ENCODE measurements at regions not wholly inside any gene's neighbourhood (a gene's known extent, or its start where the extent isn't known, plus 50 kb on each side); places are given as distances from the start of the nearest gene placed in this dataset.

DNA sequence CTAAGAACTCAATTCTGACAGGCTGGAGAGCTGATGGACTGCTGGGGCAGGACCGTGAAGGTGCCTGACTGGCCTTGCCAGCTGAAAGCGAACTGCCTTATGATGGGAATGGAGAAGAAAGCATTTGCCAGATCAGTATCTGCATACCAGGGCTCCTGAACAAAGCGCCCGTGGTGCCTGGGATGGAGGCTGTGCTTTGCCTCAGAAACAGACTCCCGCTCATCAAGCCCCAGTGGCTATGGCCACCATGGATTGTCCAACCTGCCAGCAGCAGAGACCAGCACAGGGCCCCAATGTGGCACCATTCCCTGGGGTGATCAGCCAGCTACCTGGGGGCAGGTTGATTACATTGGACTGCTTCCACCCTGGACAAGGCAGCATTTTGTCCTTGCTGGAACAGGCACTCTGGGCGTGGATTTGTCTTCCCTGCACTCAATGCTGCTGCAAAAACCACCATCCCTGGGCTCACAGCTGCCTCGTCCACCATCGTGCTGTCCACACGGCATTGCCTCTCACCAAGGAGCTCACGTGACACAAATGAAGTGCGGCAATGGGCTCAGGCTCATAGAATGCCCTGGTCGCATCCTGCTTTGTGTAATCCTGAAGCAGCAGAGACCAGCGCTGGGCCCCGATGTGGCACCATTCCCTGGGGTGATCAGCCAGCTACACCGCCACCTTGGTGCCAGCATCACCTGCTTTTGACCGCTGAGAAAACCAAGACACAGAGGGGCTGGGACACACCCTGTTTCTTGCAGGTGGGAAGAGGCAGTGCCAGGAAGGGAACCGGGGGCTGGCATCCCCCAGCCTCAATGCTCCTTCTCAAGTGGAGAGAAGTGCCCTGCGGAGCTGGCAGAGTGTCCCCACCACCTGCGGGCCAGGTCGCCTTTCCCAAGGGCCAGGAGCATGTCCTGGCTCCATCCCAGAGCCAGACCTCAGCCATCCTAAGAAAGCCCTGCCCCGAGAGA, 1367.5 kb downstream of the BRD1 start:
- DNase-seq (ENCODE audit: low read depth, low spot score) = no peak

GRCh38 chr22:48459259-48459658, 1368.4 kb downstream of the BRD1 start:
- no peak for DNase-seq (ENCODE audit: low read depth, low spot score)

GRCh38 chr22:48456449-48456848, 1371.2 kb downstream of the BRD1 start:
- no peak for DNase-seq (ENCODE audit: low read depth, low spot score)

DNA sequence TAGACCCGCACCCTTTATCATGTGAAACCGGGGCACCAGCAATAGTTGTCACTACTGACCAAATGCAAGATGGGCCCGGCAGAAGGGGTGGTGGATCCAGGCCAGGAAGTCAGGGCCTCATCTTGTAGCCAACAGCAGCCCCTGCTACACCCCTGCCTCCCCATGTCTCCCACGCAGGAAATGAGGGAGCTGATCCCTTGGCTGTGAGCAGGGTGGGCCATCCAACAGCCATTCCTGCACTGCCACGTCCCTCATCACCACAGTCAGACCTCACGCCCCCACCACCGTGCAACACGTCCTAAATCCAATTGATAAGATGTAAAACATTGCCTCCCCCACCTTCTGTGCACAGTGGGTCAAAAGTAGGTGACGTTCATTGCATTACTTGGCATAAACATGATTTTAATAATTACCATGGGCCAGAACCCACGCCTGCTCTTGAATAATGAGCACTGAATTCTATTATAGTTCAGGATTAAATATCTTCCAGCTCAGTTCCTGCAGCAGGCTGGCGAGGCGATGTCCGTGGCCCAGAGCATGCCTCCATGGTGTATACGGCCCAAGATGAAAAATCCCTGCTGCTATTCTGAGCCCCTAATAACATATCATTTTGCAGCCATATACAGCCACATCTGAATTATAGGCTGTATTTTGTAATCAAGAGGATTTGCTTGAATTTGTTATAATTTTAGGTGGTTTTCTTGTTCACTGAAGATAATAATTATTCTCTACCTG, 1373.8 kb downstream of the BRD1 start:
- no peak for DNase-seq (ENCODE audit: low read depth, low spot score)

GRCh38 chr22:48453171-48453570, 1374.5 kb downstream of the BRD1 start:
- no peak for DNase-seq (ENCODE audit: low read depth, low spot score)

GRCh38 chr22:48452766-48453165, 1374.9 kb downstream of the BRD1 start:
- DNase-seq (ENCODE audit: low read depth, low spot score) = no peak

- no peak for DNase-seq (ENCODE audit: low read depth, low spot score)
Measured at GRCh38 chr22:48451891-48452290, 1375.8 kb downstream of the BRD1 start.

DNA sequence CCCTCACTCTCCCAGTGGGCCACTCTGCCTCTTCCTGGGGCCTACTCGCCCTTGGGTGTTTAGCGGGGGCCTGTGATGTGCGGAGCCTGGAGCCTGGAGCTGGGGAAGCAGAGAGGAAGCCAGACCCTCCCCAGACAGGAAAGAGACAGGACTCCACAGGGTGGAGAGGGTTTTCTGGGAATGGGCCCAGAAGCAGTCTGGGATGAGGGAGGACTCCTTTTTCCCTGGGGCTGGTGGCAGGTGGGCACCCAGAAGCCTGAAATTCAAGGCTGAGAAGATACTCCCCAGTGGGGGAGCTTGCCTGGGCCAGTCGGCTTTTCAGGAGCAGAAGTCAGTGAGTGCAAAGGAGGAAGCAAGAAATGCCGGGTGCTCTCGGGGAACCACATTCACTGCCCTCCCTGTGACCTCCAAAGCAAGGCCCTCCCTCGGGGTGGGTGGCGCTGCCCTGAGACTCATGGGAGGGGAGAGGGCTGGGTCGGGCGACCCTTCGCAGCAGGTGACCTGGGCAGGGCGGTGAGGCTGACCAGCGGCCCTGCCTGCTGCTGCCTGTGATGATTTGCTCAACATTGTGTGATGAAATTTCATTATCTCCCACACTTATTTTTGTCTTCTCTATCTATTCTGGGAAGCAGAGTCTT, 1377.4 kb downstream of the BRD1 start:
- DNase-seq (ENCODE audit: low read depth, low spot score) = no peak

DNA sequence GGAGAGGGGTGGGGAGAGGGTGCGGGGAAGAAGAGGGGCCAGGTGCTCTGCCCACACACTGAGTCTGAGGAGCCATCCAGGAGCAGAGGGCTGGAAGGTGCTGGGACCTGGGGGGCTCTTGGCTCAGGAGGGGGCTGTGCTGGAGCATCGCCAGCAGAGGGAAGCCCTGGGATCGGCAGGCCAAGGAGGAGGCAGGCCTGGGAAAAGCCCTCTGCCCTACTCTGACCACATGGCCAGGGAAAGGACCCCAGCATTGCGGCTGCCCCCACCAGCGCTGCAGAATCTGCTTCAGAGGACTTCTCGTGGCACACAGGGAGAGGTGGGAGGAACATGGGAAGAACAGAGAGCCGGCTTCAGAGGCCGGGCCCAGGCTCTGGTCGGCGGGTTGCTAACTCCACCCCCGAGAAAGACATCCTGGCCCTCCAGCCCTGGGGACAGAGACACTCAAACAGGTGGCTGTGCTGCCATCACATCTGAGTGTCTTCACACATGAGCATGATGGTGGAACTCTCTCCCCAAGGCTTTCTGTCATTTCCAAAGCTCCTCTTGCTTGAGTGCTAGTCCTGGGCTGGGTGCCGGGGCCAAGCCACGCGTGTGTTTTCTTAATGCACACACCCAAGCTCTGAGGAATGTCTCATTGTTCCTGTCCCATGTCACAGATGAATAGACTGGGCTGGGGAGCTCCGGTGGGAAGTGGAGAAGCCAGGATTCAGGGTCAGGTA, 1378.0 kb downstream of the BRD1 start:
- no peak for DNase-seq (ENCODE audit: low read depth, low spot score)

DNA sequence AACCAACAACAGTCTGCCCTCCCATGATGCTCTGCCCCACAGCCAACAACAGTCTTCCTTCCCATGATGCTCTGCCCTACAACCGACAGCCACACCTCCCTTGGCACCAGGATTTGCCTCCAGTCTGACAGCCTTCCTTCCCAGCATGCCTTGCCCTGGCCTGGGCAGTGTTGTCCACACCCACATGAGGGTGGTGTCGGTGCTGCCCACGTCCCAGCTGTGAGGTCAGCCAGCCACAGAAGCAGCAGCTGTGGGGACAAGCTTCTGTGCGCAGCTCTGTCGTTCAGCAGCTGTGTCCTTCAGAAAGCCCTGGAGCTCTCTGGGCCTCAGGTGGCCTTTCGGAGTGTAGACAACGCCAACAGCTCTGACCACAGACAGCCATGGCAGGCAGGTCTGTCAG, 1378.9 kb downstream of the BRD1 start:
- DNase-seq (ENCODE audit: low read depth, low spot score) = no peak

GRCh38 chr22:48445113-48445827, 1382.4 kb downstream of the BRD1 start:
- no peak for DNase-seq (ENCODE audit: low read depth, low spot score)

DNA sequence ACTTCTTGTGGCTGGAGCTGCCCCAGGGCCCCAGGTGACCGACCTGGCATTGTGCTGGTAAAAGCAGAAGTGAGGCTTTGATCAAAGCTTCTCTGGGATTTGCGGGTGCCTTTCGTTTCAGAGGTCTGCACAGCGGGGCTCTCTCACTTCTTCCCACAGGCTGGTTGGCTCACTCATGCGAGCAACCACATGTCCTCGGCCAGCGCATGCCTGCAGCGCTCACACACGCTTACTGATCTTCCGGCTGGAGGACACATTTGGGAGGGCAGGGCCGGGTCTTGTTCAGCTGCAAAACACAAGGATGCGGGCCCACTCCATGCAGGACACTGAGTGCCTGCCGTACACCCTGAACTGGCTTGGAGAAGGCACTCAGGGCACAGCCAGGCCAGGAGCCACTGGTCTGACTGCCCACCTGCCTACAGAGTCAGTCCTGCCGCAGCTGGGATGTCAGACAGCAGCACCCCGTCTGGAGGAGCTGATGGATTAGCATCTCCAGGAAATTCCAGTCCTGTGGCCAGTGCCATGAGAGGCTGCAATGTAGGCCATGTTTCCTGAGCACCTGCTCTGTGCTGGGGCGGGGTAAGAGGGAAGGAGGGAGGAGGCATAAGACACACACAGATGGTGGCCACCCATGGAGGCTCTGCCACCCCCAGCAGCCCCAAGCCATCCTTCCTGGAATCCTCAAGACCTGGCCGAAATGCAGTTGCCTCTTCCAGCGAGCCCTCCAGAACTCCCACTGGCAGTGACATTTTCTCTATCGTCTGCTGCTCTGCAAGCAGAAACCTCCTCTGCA, 1383.2 kb downstream of the BRD1 start:
- no peak for DNase-seq (ENCODE audit: low read depth, low spot score)

- no peak for DNase-seq (ENCODE audit: low read depth, low spot score)
Measured at GRCh38 chr22:48443680-48444079, 1384.0 kb downstream of the BRD1 start.

GRCh38 chr22:48442663-48443062, 1385.0 kb downstream of the BRD1 start:
- no peak for DNase-seq (ENCODE audit: low read depth, low spot score)

DNA sequence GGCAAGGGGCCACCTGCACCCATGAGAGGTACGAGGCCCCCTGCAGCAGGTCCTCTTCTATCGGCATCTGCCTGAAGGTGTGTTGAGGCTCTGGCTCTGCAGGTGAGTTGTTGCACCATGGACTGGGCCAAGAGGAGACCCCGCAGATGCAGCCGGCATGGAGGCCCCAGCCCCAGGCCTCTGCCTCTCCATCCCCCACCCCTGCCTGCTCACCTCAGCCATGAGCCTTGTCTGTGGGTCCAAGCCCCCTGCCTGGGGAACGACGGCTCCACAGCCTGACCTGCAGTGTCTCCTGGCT, 1386.2 kb downstream of the BRD1 start:
- no peak for DNase-seq (ENCODE audit: low read depth, low spot score)

DNA sequence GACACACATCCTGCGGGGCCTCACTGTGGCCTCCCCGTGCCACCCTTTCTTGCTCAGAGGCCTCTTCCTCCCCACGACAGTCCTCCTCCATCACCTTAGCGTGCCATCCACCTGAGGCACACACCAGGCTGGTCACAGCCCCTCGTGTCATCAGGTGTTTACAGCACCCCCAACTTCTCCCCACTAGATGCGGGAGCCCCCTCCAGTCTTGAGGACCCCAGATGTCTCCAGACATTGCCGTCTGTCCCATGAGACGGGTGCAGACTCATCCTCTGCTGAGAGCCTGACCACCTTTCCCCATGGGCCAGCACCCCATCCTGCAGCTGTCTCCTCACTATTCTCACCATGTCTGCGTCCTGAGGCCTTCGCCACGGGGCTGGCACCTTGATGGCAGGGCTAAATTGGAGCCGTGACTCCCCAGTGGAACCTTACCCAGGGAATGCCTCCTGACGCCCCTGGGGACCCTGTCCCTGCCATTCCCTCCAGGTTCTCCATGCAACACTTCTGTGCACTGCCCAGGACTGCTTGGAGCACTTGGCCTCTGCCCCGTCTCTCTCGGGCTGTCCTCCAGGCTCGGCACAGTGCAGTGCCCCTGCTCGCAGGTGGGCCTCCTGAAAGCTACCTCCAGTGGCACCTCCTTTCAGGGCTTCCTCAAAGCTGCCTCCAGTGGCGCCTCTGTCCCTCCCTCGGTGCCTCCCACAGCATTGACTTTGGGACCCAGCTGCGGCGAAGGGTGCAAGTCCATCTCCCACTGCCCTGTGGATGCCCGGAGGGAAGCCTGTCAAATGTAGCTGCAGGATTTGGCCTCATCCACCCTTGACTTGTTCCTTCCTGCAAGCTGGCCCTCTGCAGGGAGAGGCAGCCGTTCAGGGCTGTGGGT, 1386.8 kb downstream of the BRD1 start:
- no peak for DNase-seq (ENCODE audit: low read depth, low spot score)

DNA sequence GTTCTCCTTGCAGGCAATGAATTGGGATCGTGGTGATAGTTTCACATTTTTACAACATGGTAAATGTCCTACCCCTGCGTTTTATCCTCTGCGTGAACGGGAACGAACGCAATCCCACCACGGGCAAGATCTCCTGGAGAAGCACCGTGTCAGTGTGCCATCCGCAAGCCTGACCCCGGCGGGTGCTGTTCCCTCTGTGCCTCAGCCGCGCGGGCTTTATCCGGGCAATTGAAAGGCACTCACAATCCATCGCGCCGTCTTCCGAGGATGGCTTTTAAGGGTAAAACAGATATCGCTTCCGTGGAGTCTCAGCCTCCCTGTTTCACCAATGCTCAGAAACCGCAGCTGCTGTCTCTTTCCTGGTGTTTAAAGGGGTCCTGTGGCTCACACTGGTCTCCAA, 1387.5 kb downstream of the BRD1 start:
- no peak for DNase-seq (ENCODE audit: low read depth, low spot score)

- no peak for DNase-seq (ENCODE audit: low read depth, low spot score)
Measured at GRCh38 chr22:48439560-48440135, 1388.0 kb downstream of the BRD1 start.
